IMR-90 (cell line): ENCODE measurements at regions not wholly inside any gene's neighbourhood (a gene's known extent, or its start where the extent isn't known, plus 50 kb on each side); places are given as distances from the start of the nearest gene placed in this dataset.

ENCODE experiments used
- ATAC-seq: fragments of 200-7000 bp; cut with Tn5 transposase; 2 replicates; pipeline ENCODE4 v1.9.1; 2020; ENCODE audit warnings: low read depth, mild to moderate bottlenecking, moderate library complexity
- BruUV-seq: library from RNA; stranded (reverse); fragments of 400-500 nt; replicated peaks from 2 replicates; lab custom pipeline; 2021; lab: Mats Ljungman, UMichigan
- CTCF ChIA-PET: fragments of 300-600 bp; formaldehyde crosslinking; extraction: SDS; loops from one replicate; lab custom pipeline; 2021; ENCODE audit warnings: antibody characterized with exemption; lab: Yijun Ruan, JAX
- POLR2A ChIA-PET: fragments of 300-600 bp; sonication (Branson Sonifier 250); formaldehyde crosslinking; loops from one replicate; lab custom pipeline; 2022; ENCODE audit warnings: antibody characterized with exemption; ENCODE audit not compliant: unreplicated experiment; lab: Charles Lee
- DNase-seq: peaks from one replicate; pipeline ENCODE4 v3.0.0; 2013
- H2AFZ ChIP-seq: replicated peaks from 2 replicates; pipeline ENCODE3; 2013; ENCODE audit warnings: low read length, mild to moderate bottlenecking; ENCODE audit not compliant: poor library complexity
- H2AK5ac ChIP-seq: 2 replicates; pipeline ENCODE4 v1.6.1; 2013; ENCODE audit warnings: low read depth, low read length, inconsistent platforms
- H2AK9ac ChIP-seq: replicated peaks from 2 replicates; pipeline ENCODE3; 2013; ENCODE audit warnings: mild to moderate bottlenecking, low read depth, low read length, moderate library complexity; ENCODE audit not compliant: poor library complexity
- H2BK120ac ChIP-seq: 2 replicates; pipeline ENCODE4 v1.6.1; 2013; ENCODE audit warnings: low read depth, low read length, inconsistent platforms
- H2BK15ac ChIP-seq: 3 replicates; pipeline ENCODE4 v1.6.1; 2013; ENCODE audit warnings: low read depth, low read length, inconsistent platforms
- H2BK20ac ChIP-seq: 2 replicates; pipeline ENCODE4 v1.6.1; 2013; ENCODE audit warnings: low read depth, mild to moderate bottlenecking, inconsistent platforms, low read length, moderate library complexity
- H2BK5ac ChIP-seq: 2 replicates; pipeline ENCODE4 v1.6.1; 2013; ENCODE audit warnings: mild to moderate bottlenecking, low read depth, low read length, inconsistent platforms; ENCODE audit not compliant: poor library complexity, severe bottlenecking
- H3K14ac ChIP-seq: replicated peaks from 2 replicates; pipeline ENCODE4 v1.6.1; 2013; ENCODE audit warnings: low read depth, low read length, inconsistent platforms
- H3K18ac ChIP-seq: 2 replicates; pipeline ENCODE4 v1.6.1; 2013; ENCODE audit warnings: low read depth, low read length, control low read depth
- H3K23ac ChIP-seq: 2 replicates; pipeline ENCODE4 v1.6.1; 2013; ENCODE audit warnings: low read depth, low read length, inconsistent platforms
- H3K27ac ChIP-seq: 2 replicates; pipeline ENCODE4 v1.5.1; 2013; ENCODE audit warnings: mild to moderate bottlenecking, control low read depth, low read length; ENCODE audit not compliant: insufficient read depth
- H3K27me3 ChIP-seq: 2 replicates; pipeline ENCODE4 v1.6.1; 2013; ENCODE audit warnings: low read length; ENCODE audit not compliant: control insufficient read depth, insufficient read depth
- H3K36me3 ChIP-seq: 2 replicates; pipeline ENCODE4 v1.6.1; 2013; ENCODE audit warnings: low read length, mixed read lengths; ENCODE audit not compliant: control insufficient read depth, insufficient read depth
- H3K4ac ChIP-seq: 2 replicates; pipeline ENCODE4 v1.6.1; 2013; ENCODE audit warnings: low read depth, low read length, inconsistent platforms
- H3K4me1 ChIP-seq: 2 replicates; pipeline ENCODE4 v1.6.1; 2013; ENCODE audit warnings: low read length, mixed read lengths; ENCODE audit not compliant: control insufficient read depth, insufficient read depth
- H3K4me2 ChIP-seq: 2 replicates; pipeline ENCODE4 v1.6.1; 2013; ENCODE audit warnings: low read depth, mild to moderate bottlenecking, control low read depth, low read length, moderate library complexity
- H3K4me3 ChIP-seq: 2 replicates; pipeline ENCODE4 v1.5.1; 2013; ENCODE audit warnings: low read depth, mild to moderate bottlenecking, control low read depth, low read length, moderate library complexity; ENCODE audit not compliant: insufficient read depth
- H3K56ac ChIP-seq: 2 replicates; pipeline ENCODE4 v1.6.1; 2013; ENCODE audit warnings: low read length, inconsistent platforms; ENCODE audit not compliant: insufficient read depth; ENCODE audit errors: extremely low read depth
- H3K79me1 ChIP-seq, 2 experiments: 2 replicates each; pipeline ENCODE4 v1.6.1; 2013; ENCODE audit warnings: low read length in 2 of 2, inconsistent platforms in 1 of 2, low read depth in 1 of 2
- H3K9ac ChIP-seq: 2 replicates; pipeline ENCODE4 v1.6.1; 2013; ENCODE audit warnings: low read depth, low read length, control low read depth
- H3K9me1 ChIP-seq: 2 replicates; pipeline ENCODE4 v1.6.1; 2013; ENCODE audit warnings: low read length, inconsistent platforms; ENCODE audit not compliant: insufficient read depth
- H3K9me3 ChIP-seq: 2 replicates; pipeline ENCODE4 v1.6.1; 2013; ENCODE audit warnings: low read length; ENCODE audit not compliant: control insufficient read depth, insufficient read depth
- H4K20me1 ChIP-seq: 2 replicates; pipeline ENCODE4 v1.6.1; 2013; ENCODE audit warnings: low read length, inconsistent platforms; ENCODE audit not compliant: insufficient read depth
- H4K5ac ChIP-seq: 2 replicates; pipeline ENCODE4 v1.6.1; 2013; ENCODE audit warnings: mild to moderate bottlenecking, low read depth, low read length, control low read depth
- H4K8ac ChIP-seq, 2 experiments: 2 replicates each; pipeline ENCODE4 v1.6.1; 2013; ENCODE audit warnings: low read depth in 2 of 2, low read length in 2 of 2, control low read depth in 1 of 2, inconsistent platforms in 1 of 2
- H4K91ac ChIP-seq: 2 replicates; pipeline ENCODE4 v1.6.1; 2013; ENCODE audit warnings: low read depth, low read length, inconsistent platforms; ENCODE audit not compliant: insufficient read depth
- BHLHE40 ChIP-seq: fragments of 150-350 bp; IDR thresholded peaks from 2 replicates; pipeline ENCODE4 v1.6.1; 2016; ENCODE audit warnings: mild to moderate bottlenecking, low read depth, low read length
- CEBPB ChIP-seq: IDR thresholded peaks from 2 replicates; pipeline ENCODE4 v1.6.1; 2012; ENCODE audit warnings: low read depth, low read length, improper control_type of control experiment
- CHD1 ChIP-seq: IDR thresholded peaks from 2 replicates; pipeline ENCODE4 v1.6.1; 2012; ENCODE audit warnings: low read depth, low read length, improper control_type of control experiment
- ELK1 ChIP-seq: fragments of 150-350 bp; IDR thresholded peaks from 2 replicates; pipeline ENCODE4 v1.6.1; 2016; ENCODE audit warnings: low read depth, mild to moderate bottlenecking, low read length, moderate library complexity, borderline replicate concordance
- FOS ChIP-seq: fragments of 150-350 bp; IDR thresholded peaks from 2 replicates; pipeline ENCODE4 v1.6.1; 2016; ENCODE audit warnings: low read depth, low read length
- MAFK ChIP-seq: IDR thresholded peaks from 2 replicates; pipeline ENCODE4 v1.6.1; 2012; ENCODE audit warnings: low read depth, low read length, improper control_type of control experiment
- MAZ ChIP-seq: IDR thresholded peaks from 2 replicates; pipeline ENCODE4 v1.6.1; 2012; ENCODE audit warnings: low read depth, mild to moderate bottlenecking, low read length, improper control_type of control experiment, moderate library complexity, borderline replicate concordance
- MXI1 ChIP-seq: IDR thresholded peaks from 2 replicates; pipeline ENCODE4 v1.6.1; 2012; ENCODE audit warnings: low read depth, mild to moderate bottlenecking, low read length, moderate library complexity, borderline replicate concordance
- NFE2L2 ChIP-seq: fragments of 150-350 bp; IDR thresholded peaks from 2 replicates; pipeline ENCODE4 v1.6.1; 2016; ENCODE audit warnings: low read depth, mild to moderate bottlenecking, low read length
- POLR2A ChIP-seq: IDR thresholded peaks from 2 replicates; pipeline ENCODE4 v1.6.1; 2012; ENCODE audit warnings: mild to moderate bottlenecking, low read depth, low read length
- RAD21 ChIP-seq: IDR thresholded peaks from 2 replicates; pipeline ENCODE4 v1.6.1; 2012; ENCODE audit warnings: low read length, improper control_type of control experiment
- RCOR1 ChIP-seq: IDR thresholded peaks from 2 replicates; pipeline ENCODE4 v1.6.1; 2012; ENCODE audit warnings: mild to moderate bottlenecking, low read length, improper control_type of control experiment; ENCODE audit not compliant: insufficient replicate concordance
- RFX5 ChIP-seq: IDR thresholded peaks from 2 replicates; pipeline ENCODE4 v1.8.0; 2012; ENCODE audit warnings: low read depth, mild to moderate bottlenecking, low read length, moderate library complexity
- SMC3 ChIP-seq: fragments of 150-350 bp; IDR thresholded peaks from 2 replicates; pipeline ENCODE4 v1.6.1; 2016; ENCODE audit warnings: low read depth, mild to moderate bottlenecking, antibody characterized with exemption, low read length, moderate library complexity
- WGBS, 2 experiments: methylation state at CpG; one replicate each; pipeline versions ENCODE4 v1.1.5 to v1.1.7; 2013; ENCODE audit warnings: missing lambda C conversion rate in 2 of 2; ENCODE audit not compliant: insufficient read length in 1 of 2; ENCODE audit errors: extremely low coverage in 2 of 2; 5-methylcytosine and 5-hydroxymethylcytosine counted together
- dilution Hi-C: fragments of 300-500 bp; cut with HindIII; formaldehyde crosslinking; loops from one replicate; pipeline ENCODE4 v1.14.3; 2018; ENCODE audit warnings: low sequenced_read_pairs; ENCODE audit not compliant: unreplicated experiment
- in situ Hi-C: fragments of 300-500 bp; cut with MboI; formaldehyde crosslinking; loops from 3 replicates; pipeline ENCODE4 v1.14.3; 2019; ENCODE audit warnings: low sequenced_read_pairs, inconsistent platforms, mixed read lengths
- intact Hi-C: fragments of 100-400 bp; cut with micrococcal nuclease; formaldehyde crosslinking; loops from 2 replicates; pipeline ENCODE4 v1.10.0; 2022
- TF ChIP-seq, protein P1 (sequence below): fragments of 150-350 bp; IDR thresholded peaks from 2 replicates; pipeline ENCODE4 v1.6.1; 2017; ENCODE audit warnings: mild to moderate bottlenecking, antibody characterized with exemption, low read length, low read depth
- TF ChIP-seq, protein P2 (sequence below): conservative IDR thresholded peaks from 2 replicates; pipeline ENCODE4 v1.5.1; 2012; ENCODE audit warnings: mild to moderate bottlenecking, low read depth, low read length, improper control_type of control experiment

DNA sequence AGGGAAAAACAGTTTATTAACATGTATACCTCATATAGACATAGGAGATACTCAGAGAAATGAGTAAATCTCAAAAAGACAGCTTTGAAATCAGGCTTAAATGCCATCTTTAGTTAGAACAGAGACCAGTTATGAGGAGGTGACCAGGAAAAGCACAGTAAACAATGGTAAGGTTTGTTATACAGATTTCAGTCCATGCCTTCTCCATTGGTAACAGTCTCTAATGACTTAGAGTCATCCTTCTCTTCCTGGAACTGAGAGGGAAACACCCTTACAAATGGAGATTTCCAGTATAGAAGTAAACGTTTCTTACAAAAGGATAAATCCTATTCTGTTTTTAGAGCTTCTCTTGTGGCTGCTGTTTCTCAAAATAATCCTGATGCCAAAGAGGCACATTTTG lies 476.3 kb upstream of the NAALADL2 start:
- no peak for TF ChIP-seq FOS
- TF ChIP-seq, protein P1, sequence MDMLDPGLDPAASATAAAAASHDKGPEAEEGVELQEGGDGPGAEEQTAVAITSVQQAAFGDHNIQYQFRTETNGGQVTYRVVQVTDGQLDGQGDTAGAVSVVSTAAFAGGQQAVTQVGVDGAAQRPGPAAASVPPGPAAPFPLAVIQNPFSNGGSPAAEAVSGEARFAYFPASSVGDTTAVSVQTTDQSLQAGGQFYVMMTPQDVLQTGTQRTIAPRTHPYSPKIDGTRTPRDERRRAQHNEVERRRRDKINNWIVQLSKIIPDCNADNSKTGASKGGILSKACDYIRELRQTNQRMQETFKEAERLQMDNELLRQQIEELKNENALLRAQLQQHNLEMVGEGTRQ, result no peak
- no peak for TF ChIP-seq SMC3
- no peak for TF ChIP-seq RFX5
- no peak for TF ChIP-seq RAD21
- TF ChIP-seq POLR2A, result no peak
- no peak for TF ChIP-seq MAZ
- TF ChIP-seq RCOR1, result no peak
- TF ChIP-seq MAFK, result no peak
- TF ChIP-seq CEBPB, result no peak
- TF ChIP-seq MXI1, result no peak
- TF ChIP-seq ELK1, result no peak
- TF ChIP-seq, protein P2, sequence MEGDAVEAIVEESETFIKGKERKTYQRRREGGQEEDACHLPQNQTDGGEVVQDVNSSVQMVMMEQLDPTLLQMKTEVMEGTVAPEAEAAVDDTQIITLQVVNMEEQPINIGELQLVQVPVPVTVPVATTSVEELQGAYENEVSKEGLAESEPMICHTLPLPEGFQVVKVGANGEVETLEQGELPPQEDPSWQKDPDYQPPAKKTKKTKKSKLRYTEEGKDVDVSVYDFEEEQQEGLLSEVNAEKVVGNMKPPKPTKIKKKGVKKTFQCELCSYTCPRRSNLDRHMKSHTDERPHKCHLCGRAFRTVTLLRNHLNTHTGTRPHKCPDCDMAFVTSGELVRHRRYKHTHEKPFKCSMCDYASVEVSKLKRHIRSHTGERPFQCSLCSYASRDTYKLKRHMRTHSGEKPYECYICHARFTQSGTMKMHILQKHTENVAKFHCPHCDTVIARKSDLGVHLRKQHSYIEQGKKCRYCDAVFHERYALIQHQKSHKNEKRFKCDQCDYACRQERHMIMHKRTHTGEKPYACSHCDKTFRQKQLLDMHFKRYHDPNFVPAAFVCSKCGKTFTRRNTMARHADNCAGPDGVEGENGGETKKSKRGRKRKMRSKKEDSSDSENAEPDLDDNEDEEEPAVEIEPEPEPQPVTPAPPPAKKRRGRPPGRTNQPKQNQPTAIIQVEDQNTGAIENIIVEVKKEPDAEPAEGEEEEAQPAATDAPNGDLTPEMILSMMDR, result no peak
- TF ChIP-seq BHLHE40, result no peak
- no peak for TF ChIP-seq NFE2L2
- TF ChIP-seq CHD1, result no peak
- Histone ChIP-seq H4K91ac (no peak overlapping the region), H2AFZ (no peak overlapping the region), H3K27me3 (no peaks in the 10 kb centered on the region), H4K8ac (no peak overlapping the region), H2AK9ac (no peak overlapping the region), H3K56ac (no peak overlapping the region), H3K4ac (no peak overlapping the region), H2BK20ac (no peak overlapping the region), H4K20me1 (no peaks in the 10 kb centered on the region), H3K9ac (no peak overlapping the region), H3K4me3 (no peak overlapping the region), H3K18ac (no peak overlapping the region), H3K27ac (no peak overlapping the region), H3K23ac (no peak overlapping the region), H3K36me3 (no peaks in the 10 kb centered on the region), H3K9me1 (no peaks in the 10 kb centered on the region), H4K5ac (no peak overlapping the region), H3K4me2 (no peak overlapping the region), H2AK5ac (no peak overlapping the region), H2BK5ac (no peak overlapping the region), H3K79me1 (no peaks in the 10 kb centered on the region), H2BK15ac (no peak overlapping the region), H3K9me3 (no peaks in the 10 kb centered on the region), H3K14ac (no peak overlapping the region), H3K4me1 (no peaks in the 10 kb centered on the region), H2BK120ac (no peak overlapping the region)
- in situ Hi-C loops (no loop called here), intact Hi-C loops (no loop called here), dilution Hi-C loops (no loop called here)
- WGBS, 2 experiments, result no CpG with 5 or more reads among the region's 1 CpG
- BruUV-seq, result no TSS peak
- ATAC-seq, result no peak
- CTCF ChIA-PET, result no interaction called here
- POLR2A ChIA-PET, result no interaction called here
- DNase-seq, result no peak
